ENCODE measurements at regions not wholly inside any gene's neighbourhood (a gene's known extent, or its start where the extent isn't known, plus 50 kb on each side); places are given as distances from the start of the nearest gene placed in this dataset.

DNA sequence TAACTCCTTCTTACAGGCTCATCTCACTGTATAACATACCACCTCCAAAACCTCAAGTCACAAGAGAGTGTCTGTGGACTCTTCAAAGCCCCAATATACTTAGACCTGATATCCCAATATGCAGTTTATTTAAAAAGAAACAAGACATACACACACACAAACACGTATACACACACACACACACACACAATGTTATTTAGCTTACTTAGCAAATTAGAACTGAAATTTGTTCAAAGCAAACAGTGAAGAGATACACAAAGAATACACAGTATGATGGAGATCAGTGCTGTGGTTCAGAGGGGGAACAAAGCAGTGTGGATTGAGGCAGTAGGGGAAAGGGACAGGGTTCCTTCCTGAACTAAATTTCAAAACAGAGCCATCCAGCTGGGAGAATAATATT lies 807.2 kb downstream of the IPMK start:
- no peaks in the 10 kb centered on the region for H3K27me3 ChIP-seq (ENCODE audit: insufficient read depth)
- H4K20me1 ChIP-seq (replicated peaks; ENCODE audit: insufficient read depth): no peaks in the 10 kb centered on the region
- Mint-ChIP-seq H3K9me3 (no peaks in the 10 kb centered on the region), H3K36me3 (ENCODE audit: low read depth) (no peaks in the 10 kb centered on the region), H3K27me3 (ENCODE audit: insufficient read depth, low read depth, poor library complexity) (no peaks in the 10 kb centered on the region), H3K27ac (no peak overlapping the region), H3K4me1 (peaks cover 10% of the 10 kb centered on the region; the same call in 2 of the 3 replicates), H3K4me3 (no peak overlapping the region)
- H3K4me3 ChIP-seq: no peak overlapping the region
- H2AFZ ChIP-seq: peak overlapping the region; percentile 4; the same call in 1 of the 2 replicates
- H3F3A ChIP-seq (replicated peaks; ENCODE audit: low read depth): no peaks in the 10 kb centered on the region
- H3K9me2 ChIP-seq (ENCODE audit: insufficient read depth): no peaks in the 10 kb centered on the region
- DNase-seq (ENCODE audit: low spot score) (no peak), ATAC-seq (no peak)
- no peak overlapping the region for H3K27ac ChIP-seq (ENCODE audit: low read depth)
- H3K36me3 ChIP-seq (ENCODE audit: insufficient read depth): no peaks in the 10 kb centered on the region
- no peaks in the 10 kb centered on the region for H3K79me2 ChIP-seq (replicated peaks; ENCODE audit: insufficient read depth)
- H3K4me1 ChIP-seq (ENCODE audit: insufficient read depth): no peaks in the 10 kb centered on the region
- TF ChIP-seq NANOG (IDR thresholded peaks at IDR 0.05; ENCODE audit: borderline replicate concordance): no peak
- TF ChIP-seq, protein P1, sequence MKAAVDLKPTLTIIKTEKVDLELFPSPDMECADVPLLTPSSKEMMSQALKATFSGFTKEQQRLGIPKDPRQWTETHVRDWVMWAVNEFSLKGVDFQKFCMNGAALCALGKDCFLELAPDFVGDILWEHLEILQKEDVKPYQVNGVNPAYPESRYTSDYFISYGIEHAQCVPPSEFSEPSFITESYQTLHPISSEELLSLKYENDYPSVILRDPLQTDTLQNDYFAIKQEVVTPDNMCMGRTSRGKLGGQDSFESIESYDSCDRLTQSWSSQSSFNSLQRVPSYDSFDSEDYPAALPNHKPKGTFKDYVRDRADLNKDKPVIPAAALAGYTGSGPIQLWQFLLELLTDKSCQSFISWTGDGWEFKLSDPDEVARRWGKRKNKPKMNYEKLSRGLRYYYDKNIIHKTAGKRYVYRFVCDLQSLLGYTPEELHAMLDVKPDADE (IDR thresholded peaks at IDR 0.05): no peak
- H3K4me2 ChIP-seq: no peak overlapping the region

DNA sequence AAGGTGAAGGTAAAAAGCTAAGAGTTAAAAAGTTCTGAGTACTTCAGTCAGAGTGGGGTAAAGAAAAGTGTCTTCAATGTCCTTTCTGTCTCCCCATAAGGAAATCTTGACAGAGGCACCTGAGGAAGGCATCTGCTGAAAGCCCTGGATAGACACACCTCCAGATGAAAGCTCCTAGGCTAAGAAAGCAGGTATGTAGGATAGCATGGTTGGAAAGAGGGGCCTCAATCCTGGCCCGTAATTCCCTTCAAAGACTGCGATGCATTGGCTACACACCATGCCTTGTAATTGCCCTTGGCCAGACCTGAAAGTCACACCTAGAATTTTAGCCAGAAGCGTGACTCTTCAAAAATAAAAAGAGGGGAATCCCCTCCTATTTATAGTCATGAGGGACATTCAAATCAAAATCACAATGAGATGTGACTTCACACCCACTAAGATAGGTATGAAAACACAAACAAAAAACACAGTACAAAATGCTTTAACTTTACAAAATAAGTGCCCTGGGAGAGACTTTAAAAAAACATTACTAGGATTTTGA lies 809.7 kb downstream of the IPMK start:
- H3K4me1 Mint-ChIP-seq: peaks cover 10% of the 10 kb centered on the region; the same call in 2 of the 3 replicates
- H3K36me3 Mint-ChIP-seq (ENCODE audit: low read depth): no peaks in the 10 kb centered on the region
- Histone ChIP-seq H3K4me2 (no peak overlapping the region), H4K20me1 (replicated peaks; ENCODE audit: insufficient read depth) (no peaks in the 10 kb centered on the region), H3K79me2 (replicated peaks; ENCODE audit: insufficient read depth) (no peaks in the 10 kb centered on the region), H3F3A (replicated peaks; ENCODE audit: low read depth) (no peaks in the 10 kb centered on the region), H3K27me3 (ENCODE audit: insufficient read depth) (no peaks in the 10 kb centered on the region), H3K4me3 (no peak overlapping the region), H3K36me3 (ENCODE audit: insufficient read depth) (no peaks in the 10 kb centered on the region), H2AFZ (peak overlapping the region; percentile 77), H3K4me1 (ENCODE audit: insufficient read depth) (no peaks in the 10 kb centered on the region), H3K27ac (ENCODE audit: low read depth) (no peak overlapping the region), H3K9me2 (ENCODE audit: insufficient read depth) (no peaks in the 10 kb centered on the region)
- H3K27me3 Mint-ChIP-seq (ENCODE audit: insufficient read depth, low read depth, poor library complexity): no peaks in the 10 kb centered on the region
- no peaks in the 10 kb centered on the region for H3K9me3 Mint-ChIP-seq
- H3K4me3 Mint-ChIP-seq: no peak overlapping the region
- ATAC-seq (peak; percentile 63), DNase-seq (ENCODE audit: low spot score) (no peak)
- H3K27ac Mint-ChIP-seq: no peak overlapping the region
- TF ChIP-seq ZNF331 (CRISPR knock-in tag; IDR thresholded peaks at IDR 0.05; ENCODE audit: low read depth) (no peak), NANOG (IDR thresholded peaks at IDR 0.05; ENCODE audit: borderline replicate concordance) (no peak), STAT1 (IDR thresholded peaks at IDR 0.05; ENCODE audit: unreplicated experiment) (no peak), JUNB (IDR thresholded peaks at IDR 0.05; ENCODE audit: unreplicated experiment) (no peak), CREB1 (CRISPR knock-in tag; IDR thresholded peaks at IDR 0.05; ENCODE audit: low read depth) (no peak), EZH2phosphoT487 (IDR thresholded peaks at IDR 0.05; ENCODE audit: unreplicated experiment) (no peak), POLR2AphosphoS5 (IDR thresholded peaks at IDR 0.05; ENCODE audit: low read depth) (no peak), ZNF114 (CRISPR knock-in tag; IDR thresholded peaks at IDR 0.05) (no peak)
- TF ChIP-seq, protein P1 (IDR thresholded peaks at IDR 0.05): no peak
- TF ChIP-seq, protein P2, sequence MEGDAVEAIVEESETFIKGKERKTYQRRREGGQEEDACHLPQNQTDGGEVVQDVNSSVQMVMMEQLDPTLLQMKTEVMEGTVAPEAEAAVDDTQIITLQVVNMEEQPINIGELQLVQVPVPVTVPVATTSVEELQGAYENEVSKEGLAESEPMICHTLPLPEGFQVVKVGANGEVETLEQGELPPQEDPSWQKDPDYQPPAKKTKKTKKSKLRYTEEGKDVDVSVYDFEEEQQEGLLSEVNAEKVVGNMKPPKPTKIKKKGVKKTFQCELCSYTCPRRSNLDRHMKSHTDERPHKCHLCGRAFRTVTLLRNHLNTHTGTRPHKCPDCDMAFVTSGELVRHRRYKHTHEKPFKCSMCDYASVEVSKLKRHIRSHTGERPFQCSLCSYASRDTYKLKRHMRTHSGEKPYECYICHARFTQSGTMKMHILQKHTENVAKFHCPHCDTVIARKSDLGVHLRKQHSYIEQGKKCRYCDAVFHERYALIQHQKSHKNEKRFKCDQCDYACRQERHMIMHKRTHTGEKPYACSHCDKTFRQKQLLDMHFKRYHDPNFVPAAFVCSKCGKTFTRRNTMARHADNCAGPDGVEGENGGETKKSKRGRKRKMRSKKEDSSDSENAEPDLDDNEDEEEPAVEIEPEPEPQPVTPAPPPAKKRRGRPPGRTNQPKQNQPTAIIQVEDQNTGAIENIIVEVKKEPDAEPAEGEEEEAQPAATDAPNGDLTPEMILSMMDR (conservative IDR thresholded peaks at IDR 0.05; ENCODE audit: low read depth in 2 of 2): no peak
- TF ChIP-seq, protein P3, sequence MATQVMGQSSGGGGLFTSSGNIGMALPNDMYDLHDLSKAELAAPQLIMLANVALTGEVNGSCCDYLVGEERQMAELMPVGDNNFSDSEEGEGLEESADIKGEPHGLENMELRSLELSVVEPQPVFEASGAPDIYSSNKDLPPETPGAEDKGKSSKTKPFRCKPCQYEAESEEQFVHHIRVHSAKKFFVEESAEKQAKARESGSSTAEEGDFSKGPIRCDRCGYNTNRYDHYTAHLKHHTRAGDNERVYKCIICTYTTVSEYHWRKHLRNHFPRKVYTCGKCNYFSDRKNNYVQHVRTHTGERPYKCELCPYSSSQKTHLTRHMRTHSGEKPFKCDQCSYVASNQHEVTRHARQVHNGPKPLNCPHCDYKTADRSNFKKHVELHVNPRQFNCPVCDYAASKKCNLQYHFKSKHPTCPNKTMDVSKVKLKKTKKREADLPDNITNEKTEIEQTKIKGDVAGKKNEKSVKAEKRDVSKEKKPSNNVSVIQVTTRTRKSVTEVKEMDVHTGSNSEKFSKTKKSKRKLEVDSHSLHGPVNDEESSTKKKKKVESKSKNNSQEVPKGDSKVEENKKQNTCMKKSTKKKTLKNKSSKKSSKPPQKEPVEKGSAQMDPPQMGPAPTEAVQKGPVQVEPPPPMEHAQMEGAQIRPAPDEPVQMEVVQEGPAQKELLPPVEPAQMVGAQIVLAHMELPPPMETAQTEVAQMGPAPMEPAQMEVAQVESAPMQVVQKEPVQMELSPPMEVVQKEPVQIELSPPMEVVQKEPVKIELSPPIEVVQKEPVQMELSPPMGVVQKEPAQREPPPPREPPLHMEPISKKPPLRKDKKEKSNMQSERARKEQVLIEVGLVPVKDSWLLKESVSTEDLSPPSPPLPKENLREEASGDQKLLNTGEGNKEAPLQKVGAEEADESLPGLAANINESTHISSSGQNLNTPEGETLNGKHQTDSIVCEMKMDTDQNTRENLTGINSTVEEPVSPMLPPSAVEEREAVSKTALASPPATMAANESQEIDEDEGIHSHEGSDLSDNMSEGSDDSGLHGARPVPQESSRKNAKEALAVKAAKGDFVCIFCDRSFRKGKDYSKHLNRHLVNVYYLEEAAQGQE (IDR thresholded peaks at IDR 0.05; ENCODE audit: unreplicated experiment): no peak
